GM23338 (cell line): ENCODE measurements at regions not wholly inside any gene's neighbourhood (a gene's known extent, or its start where the extent isn't known, plus 50 kb on each side); places are given as distances from the start of the nearest gene placed in this dataset.

ENCODE experiments used
- CREB1 ChIP-seq: fragments of 250-450 bp; sonication (Bioruptor Pico); IDR thresholded peaks from 2 replicates; pipeline ENCODE4 v1.5.0; 2020; ENCODE audit warnings: low read depth, mild to moderate bottlenecking, moderate library complexity
- CTCF ChIP-seq, 2 experiments: fragments of 200-600 bp in 1 of 2; sonication (generic) in 1 of 2; conservative IDR thresholded peaks; 2 replicates each; pipeline versions ENCODE4 v1.5.1 to v1.6.1; 2016 to 2017; ENCODE audit warnings: antibody characterized with exemption in 2 of 2, low read depth in 2 of 2, mild to moderate bottlenecking in 2 of 2, moderate library complexity in 1 of 2
- ETS1 ChIP-seq: IDR thresholded peaks from 2 replicates; pipeline ENCODE4 v1.6.1; 2016; ENCODE audit warnings: antibody characterized with exemption
- EZH2 ChIP-seq: fragments of 200-600 bp; sonication (generic); IDR thresholded peaks from one replicate; pipeline ENCODE4 v1.8.0; 2017; ENCODE audit warnings: antibody characterized with exemption, mild to moderate bottlenecking, low read depth; ENCODE audit not compliant: unreplicated experiment
- EZH2phosphoT487 ChIP-seq: fragments of 200-600 bp; sonication (generic); IDR thresholded peaks from one replicate; pipeline ENCODE4 v1.8.1; 2018; ENCODE audit warnings: antibody characterized with exemption; ENCODE audit not compliant: unreplicated experiment
- JUNB ChIP-seq: IDR thresholded peaks from one replicate; pipeline ENCODE4 v1.6.1; 2016; ENCODE audit warnings: antibody characterized with exemption; ENCODE audit not compliant: unreplicated experiment
- POLR2AphosphoS5 ChIP-seq: IDR thresholded peaks from 2 replicates; pipeline ENCODE4 v1.6.1; 2016; ENCODE audit warnings: antibody characterized with exemption, low read depth
- REST ChIP-seq: IDR thresholded peaks from one replicate; pipeline ENCODE4 v1.6.1; 2018; ENCODE audit warnings: antibody characterized with exemption; ENCODE audit not compliant: unreplicated experiment
- STAT1 ChIP-seq: IDR thresholded peaks from one replicate; pipeline ENCODE4 v1.6.1; 2016; ENCODE audit warnings: antibody characterized with exemption; ENCODE audit not compliant: unreplicated experiment
- ZNF331 ChIP-seq: fragments of 250-450 bp; sonication (Bioruptor Pico); IDR thresholded peaks from 2 replicates; pipeline ENCODE4 v1.5.0; 2020; ENCODE audit warnings: low read depth, mild to moderate bottlenecking, moderate library complexity
- ZNF462 ChIP-seq: fragments of 250-450 bp; sonication (Bioruptor Pico); IDR thresholded peaks from 2 replicates; pipeline ENCODE4 v1.5.0; 2020; ENCODE audit warnings: mild to moderate bottlenecking, moderate library complexity

GRCh38 chr7:121796936-121797656 lies 75.9 kb upstream of the PTPRZ1 start:
- TF ChIP-seq CTCF (conservative IDR thresholded peaks at IDR 0.05; ENCODE audit: low read depth in 2 of 2) (no peak), EZH2phosphoT487 (no peak), EZH2 (no peak), REST (no peak), ETS1 (no peak), POLR2AphosphoS5 (no peak), STAT1 (no peak), CREB1 (no peak), ZNF462 (CRISPR knock-in tag) (no peak), ZNF331 (no peak), JUNB (no peak)
